HG03521 (cell line): ENCODE measurements at regions not wholly inside any gene's neighbourhood (a gene's known extent, or its start where the extent isn't known, plus 50 kb on each side); places are given as distances from the start of the nearest gene placed in this dataset.

Source experiments
- ATAC-seq: cut with Tn5 transposase; IDR thresholded peaks from one replicate; pipeline ENCODE4 v1.9.1; 2021; ENCODE audit warnings: mild to moderate bottlenecking, moderate library complexity; ENCODE audit not compliant: unreplicated experiment

GRCh38 chr6:137731600-137731959 is 135.5 kb upstream of the TNFAIP3 start:
- ATAC-seq, result no peak

GRCh38 chr6:137731960-137732616 is 135.0 kb upstream of the TNFAIP3 start:
- ATAC-seq, result no peak

- no peak for ATAC-seq
Measured at GRCh38 chr6:137733372-137733771, 133.7 kb upstream of the TNFAIP3 start.

- no peak for ATAC-seq
Measured at GRCh38 chr6:137734005-137734874, 132.8 kb upstream of the TNFAIP3 start.

GRCh38 chr6:137734875-137735182 is 132.2 kb upstream of the TNFAIP3 start:
- ATAC-seq, result no peak

- ATAC-seq, result peak; percentile 84
Measured at GRCh38 chr6:137736048-137736818, 130.8 kb upstream of the TNFAIP3 start.

- no peak for ATAC-seq
Measured at GRCh38 chr6:137736911-137737310, 130.1 kb upstream of the TNFAIP3 start.

- ATAC-seq, result no peak
Measured at GRCh38 chr6:137737836-137738596, 129.0 kb upstream of the TNFAIP3 start.

GRCh38 chr6:137738931-137739504 is 128.0 kb upstream of the TNFAIP3 start:
- no peak for ATAC-seq

GRCh38 chr6:137739544-137739943 is 127.5 kb upstream of the TNFAIP3 start:
- no peak for ATAC-seq

GRCh38 chr6:137740091-137740755 is 126.8 kb upstream of the TNFAIP3 start:
- no peak for ATAC-seq

- ATAC-seq, result no peak
Measured at GRCh38 chr6:137740967-137741761, 125.9 kb upstream of the TNFAIP3 start.

GRCh38 chr6:137743493-137743892 is 123.6 kb upstream of the TNFAIP3 start:
- ATAC-seq, result no peak

GRCh38 chr6:137744877-137745276 is 122.2 kb upstream of the TNFAIP3 start:
- peak; percentile 52 for ATAC-seq

- ATAC-seq, result no peak
Measured at GRCh38 chr6:137745321-137745720, 121.7 kb upstream of the TNFAIP3 start.

- no peak for ATAC-seq
Measured at GRCh38 chr6:137746264-137746663, 120.8 kb upstream of the TNFAIP3 start.

GRCh38 chr6:137749696-137750211 is 117.3 kb upstream of the TNFAIP3 start:
- ATAC-seq, result no peak

- ATAC-seq, result no peak
Measured at GRCh38 chr6:137750297-137750696, 116.8 kb upstream of the TNFAIP3 start.
